ENCODE measurements at regions not wholly inside any gene's neighbourhood (a gene's known extent, or its start where the extent isn't known, plus 50 kb on each side); places are given as distances from the start of the nearest gene placed in this dataset.

DNA sequence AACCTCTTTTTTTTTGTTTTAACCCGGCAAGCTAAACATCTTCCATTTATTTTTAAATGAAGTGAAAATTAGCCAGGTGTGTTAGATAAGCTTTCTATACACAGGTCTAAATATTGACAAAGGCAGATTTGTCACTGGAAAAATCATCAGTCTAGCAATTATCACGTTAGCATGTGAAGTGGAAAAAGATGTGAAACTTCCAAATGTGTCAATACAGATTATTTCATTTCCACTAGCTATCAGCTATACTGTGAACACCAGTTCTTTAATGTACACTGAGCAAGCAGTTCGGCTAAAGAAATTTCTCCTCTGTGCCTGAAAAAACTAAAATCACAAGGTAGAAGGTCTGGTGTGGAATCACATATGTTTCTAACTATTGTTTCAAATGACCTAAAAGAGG is 96.6 kb upstream of the G2E3 start:
- TF ChIP-seq FOXM1 (IDR thresholded peaks at IDR 0.05; ENCODE audit: borderline replicate concordance, low read depth) (no peak), RAD21 (IDR thresholded peaks at IDR 0.05; ENCODE audit: low read depth) (no peak), TEAD4 (IDR thresholded peaks at IDR 0.05) (no peak), TAF1 (IDR thresholded peaks at IDR 0.05; ENCODE audit: low read depth) (no peak)
- TF ChIP-seq, protein P1, sequence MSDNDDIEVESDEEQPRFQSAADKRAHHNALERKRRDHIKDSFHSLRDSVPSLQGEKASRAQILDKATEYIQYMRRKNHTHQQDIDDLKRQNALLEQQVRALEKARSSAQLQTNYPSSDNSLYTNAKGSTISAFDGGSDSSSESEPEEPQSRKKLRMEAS (IDR thresholded peaks at IDR 0.05): no peak
